IPS DF 19.7 (cell line): ENCODE measurements at regions not wholly inside any gene's neighbourhood (a gene's known extent, or its start where the extent isn't known, plus 50 kb on each side); places are given as distances from the start of the nearest gene placed in this dataset.

Experiments
- DNase-seq: peaks from one replicate; pipeline ENCODE4 v3.0.0-alpha.2; 2013; ENCODE audit warnings: low read depth, low spot score

GRCh38 chr4:123747016-123747415 lies 350.4 kb downstream of the SPRY1 start:
- no peak for DNase-seq

DNA sequence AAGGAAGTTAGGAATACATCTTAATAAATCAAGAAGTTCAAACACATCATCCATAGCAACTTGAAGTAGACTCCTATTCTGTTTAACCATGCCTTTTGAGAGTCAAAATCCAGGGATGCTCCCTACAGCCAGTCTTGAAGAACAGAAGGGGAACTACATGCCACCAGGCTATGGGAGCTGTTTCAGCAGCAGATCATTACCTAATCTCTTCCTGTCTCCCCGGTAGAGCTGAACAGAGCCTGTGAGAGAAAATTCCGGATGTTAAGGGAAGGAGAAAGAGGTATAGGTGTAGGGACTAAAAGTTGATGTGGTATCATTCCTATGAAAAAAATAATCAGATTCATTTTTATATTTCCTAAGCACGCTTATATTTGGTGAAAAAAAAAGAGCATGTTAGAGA lies 352.2 kb downstream of the SPRY1 start:
- DNase-seq: no peak

DNA sequence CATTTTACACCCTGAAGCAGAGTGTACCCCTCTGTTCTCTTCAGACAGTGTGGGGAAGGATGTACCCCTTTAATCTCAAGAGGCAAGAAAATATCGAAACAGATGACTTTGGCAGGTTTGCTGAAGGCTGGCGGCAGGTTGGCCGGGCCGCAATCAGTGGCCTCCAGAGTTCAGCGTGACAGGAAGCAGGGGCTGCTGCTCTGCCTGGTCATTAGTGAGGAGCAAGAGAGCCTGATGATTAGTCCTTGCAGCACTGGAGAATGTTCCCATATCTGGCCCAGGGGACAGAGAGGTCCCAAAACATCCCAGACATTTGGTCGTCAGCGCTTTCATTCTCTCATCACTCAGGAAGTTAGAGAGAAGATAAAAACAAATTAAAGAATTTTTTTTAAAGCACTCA lies 352.8 kb downstream of the SPRY1 start:
- no peak for DNase-seq

DNA sequence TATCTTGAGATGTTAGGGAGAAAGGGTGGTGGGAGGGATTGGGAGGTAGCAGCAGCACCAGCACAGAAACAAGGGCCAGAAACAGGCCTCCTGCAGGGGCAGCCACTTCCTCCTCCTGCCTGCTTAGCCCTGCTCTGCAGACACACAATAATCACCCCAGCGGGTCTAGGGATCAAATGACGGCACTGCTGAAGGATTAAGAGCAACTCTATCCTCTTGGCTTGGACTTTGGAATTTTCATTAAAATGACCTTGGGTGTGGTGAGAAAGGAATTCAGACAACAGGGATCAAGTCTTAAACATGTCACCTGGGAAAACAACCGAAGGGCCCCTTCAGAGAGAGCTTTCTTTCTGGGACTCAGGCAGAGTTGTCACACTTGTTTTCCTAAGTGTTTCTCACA lies 353.4 kb downstream of the SPRY1 start:
- DNase-seq: peak; percentile 60

DNA sequence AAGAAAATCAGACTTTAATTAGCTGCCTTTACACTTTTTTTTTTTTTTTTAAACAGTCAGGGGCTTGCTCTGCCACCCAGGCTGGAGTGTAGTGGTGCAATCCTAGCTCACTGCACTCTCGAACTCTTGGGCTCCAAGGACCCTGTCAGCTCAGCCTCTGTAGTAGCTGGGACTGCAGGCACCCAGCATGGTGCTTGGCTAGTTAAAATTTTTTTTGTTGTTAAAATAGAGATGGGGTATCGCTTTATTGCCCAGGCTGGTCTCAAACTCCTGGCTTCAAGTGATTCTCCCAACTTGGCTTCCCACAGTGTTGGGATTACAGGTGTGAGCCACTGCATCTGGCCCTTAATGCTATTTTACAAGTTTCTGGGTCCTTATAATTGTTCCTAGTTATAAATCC lies 359.1 kb downstream of the SPRY1 start:
- no peak for DNase-seq

- DNase-seq: no peak
Observed at GRCh38 chr4:123767806-123768205, 371.2 kb downstream of the SPRY1 start.

DNA sequence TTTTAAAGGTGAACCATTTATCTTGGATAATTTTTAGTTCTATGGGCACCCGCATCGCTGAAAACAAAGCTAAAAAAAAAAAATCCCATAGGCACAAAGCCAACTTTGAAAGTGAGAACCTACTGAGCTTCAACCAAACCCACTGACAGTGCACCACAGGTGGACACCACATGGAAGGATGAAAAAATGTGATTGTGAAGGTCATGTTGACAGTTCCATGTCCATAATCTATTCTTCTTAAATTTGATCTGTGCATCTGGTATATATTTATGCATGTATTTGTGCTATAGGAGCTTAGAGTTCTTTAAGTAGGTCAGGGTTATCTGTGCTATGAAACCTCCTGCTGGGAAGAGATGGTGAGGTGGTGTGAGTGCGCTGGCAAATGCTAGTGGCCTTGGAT lies 374.3 kb downstream of the SPRY1 start:
- DNase-seq: no peak

DNA sequence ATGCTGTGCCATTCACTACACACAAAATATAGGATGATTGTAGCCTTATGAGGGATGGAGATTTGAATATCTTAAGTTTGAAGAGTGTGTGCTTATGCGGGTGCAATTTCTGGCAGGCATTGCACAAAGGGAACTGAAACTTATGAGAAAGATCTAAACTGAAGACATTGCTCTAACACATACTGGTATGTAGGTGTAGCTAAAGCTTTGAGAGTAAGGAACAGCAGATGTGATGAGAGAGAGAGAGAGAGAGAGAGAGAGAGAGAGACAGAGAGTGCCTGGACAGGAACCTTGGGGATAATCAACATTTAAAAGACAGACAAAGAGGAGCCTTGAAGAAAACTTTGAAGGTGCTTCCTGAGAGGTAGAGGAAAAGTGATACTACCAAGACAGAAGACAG lies 379.7 kb downstream of the SPRY1 start:
- no peak for DNase-seq

GRCh38 chr4:123777373-123777772 lies 380.8 kb downstream of the SPRY1 start:
- DNase-seq: no peak

- DNase-seq: no peak
Observed at GRCh38 chr4:123783151-123783790, 386.7 kb downstream of the SPRY1 start.

DNA sequence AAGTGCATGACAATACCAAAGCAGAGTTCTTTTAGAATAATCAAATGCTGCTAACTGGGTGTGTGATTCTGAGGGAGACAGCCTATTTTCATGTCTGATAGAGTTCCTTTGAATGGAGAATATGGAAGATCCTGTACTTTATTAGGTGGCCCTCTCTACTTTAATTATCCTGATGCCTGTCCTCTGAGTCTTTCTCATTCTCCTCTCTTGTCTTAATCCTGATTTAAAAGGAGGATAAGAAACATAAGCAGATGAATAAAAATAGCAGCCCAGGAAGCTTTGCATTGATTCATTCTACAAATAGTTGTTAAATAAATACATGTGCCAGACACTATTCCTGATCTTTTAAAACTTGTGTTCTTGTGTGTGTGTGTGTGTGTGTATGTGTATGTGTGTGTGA lies 387.3 kb downstream of the SPRY1 start:
- DNase-seq: no peak

DNA sequence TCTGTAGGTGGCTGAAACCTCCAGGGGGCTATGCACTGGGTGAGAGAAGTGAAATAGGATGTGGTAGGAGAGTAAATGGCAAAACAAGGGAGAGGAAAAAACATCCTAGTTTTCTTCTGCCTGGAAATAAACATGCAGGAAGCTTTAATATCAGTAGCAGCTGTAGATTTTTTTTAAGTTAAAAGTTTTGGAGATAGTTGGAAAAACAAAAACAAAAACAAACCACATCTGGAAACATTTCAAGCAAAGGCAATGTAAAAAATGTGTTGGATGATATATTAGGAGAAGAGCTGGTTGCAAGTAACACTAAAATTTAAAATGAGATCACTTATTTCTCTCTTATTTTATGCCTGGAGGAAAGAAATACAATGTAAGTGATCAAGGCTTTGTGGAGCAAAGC lies 388.0 kb downstream of the SPRY1 start:
- no peak for DNase-seq

- DNase-seq: peak; percentile 70
Observed at GRCh38 chr4:123785538-123785937, 388.9 kb downstream of the SPRY1 start.

- no peak for DNase-seq
Observed at GRCh38 chr4:123786163-123786915, 389.7 kb downstream of the SPRY1 start.

DNA sequence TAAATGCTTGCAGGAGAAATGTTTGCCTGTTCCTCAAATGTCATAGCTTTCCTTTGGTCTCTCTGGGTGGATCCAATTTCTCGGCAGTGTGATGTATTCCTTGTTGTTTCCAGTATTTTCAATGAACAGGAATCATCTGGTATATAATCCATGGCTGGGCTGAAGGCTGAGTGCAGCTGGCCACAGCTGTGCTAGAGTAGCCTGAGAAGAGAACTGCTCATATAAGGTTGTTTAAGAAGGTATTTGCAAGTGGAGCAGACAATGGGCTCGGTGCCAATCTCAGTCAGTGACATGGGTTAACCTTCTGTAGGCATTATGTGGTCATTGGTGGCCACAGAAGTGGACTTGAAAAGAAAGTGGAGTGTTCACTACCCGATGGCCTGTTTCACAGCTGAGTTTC lies 390.3 kb downstream of the SPRY1 start:
- DNase-seq: no peak

DNA sequence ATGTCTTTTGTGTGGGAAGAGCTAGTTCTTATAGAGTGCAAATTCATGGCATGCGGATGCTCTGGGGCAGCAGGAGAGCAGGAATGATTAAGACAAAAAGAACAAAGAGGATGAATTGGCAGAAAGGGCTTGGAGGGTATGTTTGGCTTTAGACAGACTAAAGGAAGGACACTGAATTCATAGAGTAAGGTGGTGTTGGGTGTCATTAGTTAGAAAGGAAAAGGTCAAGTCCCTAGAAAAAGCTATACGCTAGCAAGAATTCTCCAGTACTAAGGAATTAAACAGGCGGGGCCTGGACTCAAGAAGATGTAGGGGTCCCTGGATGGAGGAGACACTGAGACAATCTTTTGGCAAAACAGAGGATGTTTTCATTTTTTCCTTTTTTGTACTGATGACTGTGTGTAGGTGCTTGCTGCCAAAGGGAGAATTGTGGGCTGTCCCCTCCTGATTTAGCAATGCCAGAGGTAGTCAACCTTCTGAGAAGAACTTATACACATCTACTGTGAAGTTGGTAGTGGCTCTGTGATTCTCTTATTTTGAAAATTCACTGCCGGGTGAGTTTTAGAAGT lies 391.0 kb downstream of the SPRY1 start:
- no peak for DNase-seq

GRCh38 chr4:123788577-123788976 lies 392.0 kb downstream of the SPRY1 start:
- DNase-seq: no peak

DNA sequence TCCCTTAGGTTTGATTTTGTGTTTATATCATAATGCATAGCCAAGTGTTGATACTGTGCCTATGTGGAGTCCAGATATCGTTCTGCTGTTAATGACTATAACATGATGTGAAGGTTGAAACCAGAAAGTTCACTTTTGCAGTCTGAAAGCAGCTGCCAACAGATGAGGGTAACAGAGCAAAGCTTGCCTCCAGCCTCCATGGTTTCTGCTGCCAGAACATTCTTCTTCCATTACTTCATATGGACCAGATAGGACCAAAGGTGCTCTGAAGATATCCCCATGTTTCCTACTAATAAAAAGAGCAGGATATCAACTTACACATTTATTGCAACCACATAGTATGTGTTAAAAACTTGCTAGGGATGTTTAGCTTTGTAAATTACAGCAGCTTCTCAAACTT lies 394.1 kb downstream of the SPRY1 start:
- no peak for DNase-seq

DNA sequence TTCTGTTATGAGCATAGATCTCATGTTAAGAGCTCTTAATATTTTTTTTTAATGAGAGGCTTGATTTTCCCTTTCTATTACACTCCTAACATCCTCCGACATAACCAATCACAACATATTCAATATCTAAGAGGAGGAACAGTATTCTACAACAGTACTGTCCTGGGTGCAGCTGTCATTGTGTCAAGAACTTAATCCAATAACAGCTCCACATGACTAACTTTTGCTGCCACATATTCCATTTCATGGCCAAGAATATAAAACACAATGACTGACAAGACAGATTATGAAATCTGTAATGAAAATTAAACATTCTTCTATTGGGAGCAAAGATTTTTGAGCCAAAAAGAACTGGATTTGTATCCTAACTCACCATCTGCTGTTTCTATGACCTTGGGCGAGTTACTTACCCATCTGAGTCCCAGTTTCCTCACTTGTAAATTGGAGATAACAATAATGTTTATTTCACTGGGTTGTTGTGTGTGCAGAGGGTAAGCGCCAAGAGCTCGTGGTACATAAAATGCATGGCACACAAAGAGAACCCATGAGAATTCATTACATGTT lies 405.6 kb downstream of the SPRY1 start:
- DNase-seq: no peak

GRCh38 chr4:123802933-123803332 lies 406.3 kb downstream of the SPRY1 start:
- DNase-seq: no peak

DNA sequence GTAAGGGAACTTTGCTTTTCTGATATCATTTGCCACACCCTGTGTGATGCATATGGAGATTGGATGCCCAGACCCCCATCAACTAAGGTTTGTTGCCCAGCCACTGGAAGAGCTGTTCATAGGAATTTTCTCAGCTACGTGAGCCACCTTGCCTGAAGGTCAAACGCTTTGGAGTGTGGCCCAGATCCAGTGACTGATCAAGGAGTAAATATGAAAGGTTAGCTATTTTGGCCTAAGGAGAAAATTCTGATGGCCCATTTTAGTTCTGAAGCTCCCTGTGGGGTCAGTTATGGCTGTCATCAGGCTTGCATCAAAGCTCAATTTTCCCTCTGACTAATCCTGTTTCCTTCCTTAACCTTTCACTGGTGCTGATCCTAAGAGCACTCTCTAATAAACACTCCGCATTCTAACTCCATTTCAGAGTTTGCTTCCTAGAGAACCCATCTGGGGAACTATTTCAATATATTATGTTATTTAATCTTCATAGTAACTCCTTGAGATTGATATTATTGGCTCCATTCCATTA lies 407.7 kb downstream of the SPRY1 start:
- DNase-seq: no peak

DNA sequence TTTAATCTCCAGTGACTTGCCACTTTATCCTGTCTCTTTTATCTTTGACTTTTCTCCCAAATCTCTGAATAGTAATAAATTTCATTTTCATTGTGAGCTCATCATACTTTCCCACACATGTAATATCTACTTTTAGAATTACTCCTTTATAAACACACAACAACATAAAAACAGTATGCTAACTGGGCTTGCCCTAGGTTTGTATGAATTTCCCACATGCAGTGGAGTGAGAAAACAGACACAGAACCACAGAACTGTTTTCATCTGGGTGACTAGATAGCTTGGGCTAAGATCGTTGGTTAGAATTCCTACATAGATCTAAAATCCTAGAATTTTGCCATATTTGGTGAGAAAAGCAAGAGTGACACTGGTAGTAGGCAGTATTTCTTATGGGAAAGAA lies 409.5 kb downstream of the SPRY1 start:
- DNase-seq: no peak

- no peak for DNase-seq
Observed at GRCh38 chr4:123807187-123807586, 410.6 kb downstream of the SPRY1 start.
